AG04450 (cell line): ENCODE measurements at regions not wholly inside any gene's neighbourhood (a gene's known extent, or its start where the extent isn't known, plus 50 kb on each side); places are given as distances from the start of the nearest gene placed in this dataset.
"Not testable (repeated sequence)": the region's sequence is repeated elsewhere in the genome, so short reads cannot be mapped to it uniquely, and the experiment has no call there.

Experiments
- CTCF ChIA-PET: fragments of 300-600, 350-600 bp; formaldehyde crosslinking; extraction: SDS; loops from one replicate; lab custom pipeline; 2022; ENCODE audit warnings: antibody characterized with exemption, inconsistent platforms; lab: Charles Lee
- POLR2A ChIA-PET: fragments of 350-600 bp; formaldehyde crosslinking; extraction: SDS; loops from one replicate; lab custom pipeline; 2021; ENCODE audit warnings: antibody characterized with exemption, inconsistent platforms; lab: Yijun Ruan, JAX
- DNase-seq: peaks from one replicate; pipeline ENCODE4 v3.0.0-alpha.2; 2011; ENCODE audit warnings: low read depth, low spot score
- H3K27ac ChIP-seq: one replicate; pipeline ENCODE4 v1.5.1; 2012; ENCODE audit warnings: low read depth, low read length, control low read depth
- H3K27me3 ChIP-seq: one replicate; pipeline ENCODE4 v1.6.0; 2012; ENCODE audit warnings: low read length; ENCODE audit not compliant: control insufficient read depth, insufficient read depth
- H3K4me3 ChIP-seq: 2 replicates; pipeline ENCODE4 v1.5.1; 2011; ENCODE audit warnings: mild to moderate bottlenecking, low read depth, low read length, control low read depth
- H3K9me3 ChIP-seq: 2 replicates; pipeline ENCODE4 v1.5.1; 2012; ENCODE audit warnings: low read length; ENCODE audit not compliant: control insufficient read depth, insufficient read depth
- CTCF ChIP-seq: IDR thresholded peaks from 2 replicates; pipeline ENCODE4 v1.5.1; 2011; ENCODE audit warnings: low read depth, low read length, control low read depth, inconsistent platforms

GRCh38 chr18:44356566-44357157, 324.0 kb upstream of the SETBP1 start:
- CTCF ChIA-PET, result no interaction called here
- no peak overlapping the region for H3K27ac ChIP-seq
- H3K27me3 ChIP-seq, result no peaks in the 10 kb centered on the region
- no peaks in the 10 kb centered on the region for H3K9me3 ChIP-seq
- DNase-seq, result no peak
- POLR2A ChIA-PET, result no interaction called here
- H3K4me3 ChIP-seq, result no peak overlapping the region
- no peak for TF ChIP-seq CTCF

DNA sequence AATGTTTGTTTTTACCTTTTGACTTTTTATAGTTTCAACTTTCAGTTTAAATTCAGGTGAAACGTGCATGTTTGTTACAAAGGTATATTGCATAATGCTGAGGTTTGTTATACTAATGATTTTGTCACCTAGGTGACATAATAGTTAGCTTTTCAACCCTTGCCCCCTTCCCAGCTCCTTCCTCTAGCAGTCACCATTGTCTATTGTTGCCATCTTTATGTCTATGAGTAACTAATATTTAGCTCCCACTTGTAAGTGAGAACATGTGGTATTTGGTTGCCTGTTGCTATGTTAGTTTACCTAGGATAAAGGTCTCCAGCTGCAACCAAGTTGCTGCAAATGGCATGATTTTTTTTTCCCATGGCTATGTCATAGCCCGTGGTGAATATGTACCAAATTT, 322.3 kb upstream of the SETBP1 start:
- DNase-seq, result no peak
- ChIA-PET POLR2A (no interaction called here), CTCF (no interaction called here)
- Histone ChIP-seq H3K27ac (no peak overlapping the region), H3K4me3 (no peak overlapping the region), H3K9me3 (no peaks in the 10 kb centered on the region), H3K27me3 (no peaks in the 10 kb centered on the region)
- no peak for TF ChIP-seq CTCF

GRCh38 chr18:44359741-44360140, 320.9 kb upstream of the SETBP1 start:
- H3K27ac ChIP-seq, POLR2A ChIA-PET, H3K27me3 ChIP-seq, H3K9me3 ChIP-seq, CTCF ChIA-PET, DNase-seq, H3K4me3 ChIP-seq: not testable (repeated sequence)

DNA sequence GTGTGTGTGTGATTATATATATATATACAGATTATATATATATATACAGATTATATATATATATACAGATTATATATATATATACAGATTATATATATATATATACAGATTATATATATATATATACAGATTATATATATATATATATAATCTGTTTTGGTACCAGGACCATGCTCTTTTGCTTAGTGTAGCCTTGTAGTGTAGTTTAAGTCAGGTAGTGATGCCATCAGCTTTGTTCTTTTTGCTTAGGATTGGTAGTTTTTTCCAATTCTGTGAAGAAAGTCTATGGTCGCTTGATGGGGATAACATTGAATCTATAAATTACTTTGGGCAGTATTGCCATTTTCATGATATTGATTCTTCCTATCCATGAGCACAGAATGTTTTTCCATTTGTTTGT, 318.5 kb upstream of the SETBP1 start:
- H3K4me3 ChIP-seq, DNase-seq, CTCF ChIA-PET, H3K9me3 ChIP-seq, POLR2A ChIA-PET, H3K27me3 ChIP-seq, H3K27ac ChIP-seq: not testable (repeated sequence)

DNA sequence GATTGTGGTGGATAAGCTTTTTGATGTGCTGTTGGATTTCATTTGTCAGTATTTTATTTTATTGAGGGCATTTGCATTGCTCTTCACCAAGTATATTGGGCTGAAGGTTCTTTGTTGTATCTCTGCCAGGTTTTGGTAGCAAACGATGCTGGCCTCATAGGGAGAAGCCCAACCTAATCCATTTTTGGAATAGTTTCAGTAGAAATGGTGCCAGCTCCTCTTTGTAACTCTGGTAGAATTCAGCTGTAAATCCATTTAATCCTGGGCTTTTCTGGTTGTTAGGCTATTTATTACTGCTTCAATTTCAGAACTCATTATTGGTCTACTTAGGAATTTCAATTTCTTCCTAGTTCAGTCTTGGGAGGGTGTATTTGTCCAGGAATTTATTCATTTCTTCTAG, 309.8 kb upstream of the SETBP1 start:
- no peaks in the 10 kb centered on the region for H3K9me3 ChIP-seq
- ChIA-PET CTCF (no interaction called here), POLR2A (no interaction called here)
- no peak overlapping the region for H3K27ac ChIP-seq
- no peak for DNase-seq
- TF ChIP-seq CTCF, result no peak
- H3K4me3 ChIP-seq, result no peak overlapping the region
- no peaks in the 10 kb centered on the region for H3K27me3 ChIP-seq

DNA sequence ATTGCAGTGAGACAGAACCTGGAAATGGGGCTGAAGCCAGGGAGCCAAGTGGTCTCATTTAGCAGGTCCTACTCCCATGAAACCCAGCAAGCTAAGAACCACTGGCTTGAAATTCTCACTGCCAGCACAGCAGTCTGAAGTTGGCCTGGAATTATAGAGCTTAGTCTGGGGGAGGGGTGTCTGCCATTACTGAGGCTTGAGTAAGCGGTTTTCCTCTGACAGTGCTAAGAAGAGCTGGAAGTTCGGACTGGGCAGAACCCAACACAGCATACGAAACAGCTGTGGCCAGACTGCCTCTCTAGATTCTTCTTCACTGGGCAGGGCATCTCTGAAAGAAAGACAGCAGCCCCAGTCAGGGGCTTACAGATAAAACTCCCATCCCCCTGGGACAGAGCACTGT, 305.7 kb upstream of the SETBP1 start:
- Histone ChIP-seq H3K4me3 (no peak overlapping the region), H3K27ac (no peak overlapping the region), H3K9me3 (no peaks in the 10 kb centered on the region), H3K27me3 (no peaks in the 10 kb centered on the region)
- DNase-seq, result no peak
- no peak for TF ChIP-seq CTCF
- ChIA-PET CTCF (no interaction called here), POLR2A (no interaction called here)
